Right lobe of liver (tissue), 6 donors: ENCODE measurements at regions not wholly inside any gene's neighbourhood (a gene's known extent, or its start where the extent isn't known, plus 50 kb on each side); places are given as distances from the start of the nearest gene placed in this dataset.

ENCODE experiments used
- ATAC-seq, 4 donors: fragments of 200-7000 bp; cut with Tn5 transposase; one replicate each; pipeline ENCODE4 v1.9.1; 2020; ENCODE audit warnings: mild to moderate bottlenecking in 4 of 4, moderate library complexity in 4 of 4
- DNase-seq, 3 donors: peaks; one replicate each; pipeline ENCODE4 v3.0.0-alpha.2; 2020
- H3K27ac ChIP-seq, 3 donors: fragments of 200-600 bp; one replicate each; pipeline ENCODE4 v1.8.0; 2022
- H3K27me3 ChIP-seq, 2 donors: fragments of 200-600 bp; one replicate each; pipeline ENCODE4 v1.8.0; 2022
- H3K36me3 ChIP-seq, 4 donors: fragments of 200-600 bp; sonication (generic) in 1 of 4; one replicate each; pipeline versions ENCODE4 v1.5.1 to v1.8.0; 2017 to 2022; ENCODE audit warnings: control low read depth in 1 of 4
- H3K4me1 ChIP-seq, 4 donors: fragments of 200-600 bp; sonication (generic) in 1 of 4; one replicate each; pipeline versions ENCODE4 v1.5.1 to v1.8.0; 2017 to 2022; ENCODE audit warnings: control low read depth in 1 of 4
- H3K4me3 ChIP-seq, 3 donors: fragments of 200-600 bp; one replicate each; pipeline ENCODE4 v1.8.0; 2022
- H3K9me3 ChIP-seq, 4 donors: fragments of 200-600 bp; sonication (generic) in 1 of 4; one replicate each; pipeline versions ENCODE4 v1.5.1 to v1.8.0; 2017 to 2022; ENCODE audit warnings: control low read depth in 1 of 4
- POLR2A ChIP-seq: fragments of 450-650 bp; IDR thresholded peaks from one replicate; pipeline ENCODE4 v1.6.1; 2017; ENCODE audit warnings: antibody characterized with exemption, mild to moderate bottlenecking
- WGBS: methylation state at CpG from one replicate; pipeline ENCODE4 v1.1.6; 2018; ENCODE audit warnings: low coverage, low lambda C conversion rate; ENCODE audit not compliant: insufficient coverage; ENCODE audit errors: missing lambda C conversion rate; 5-methylcytosine and 5-hydroxymethylcytosine counted together
- intact Hi-C, 2 donors: fragments of 100-400 bp; cut with DNase I; formaldehyde crosslinking; loops; one replicate each; pipeline versions ENCODE4 v1.11.2 to v1.14.1; 2022
- TF ChIP-seq, protein P1 (sequence below), 4 donors: fragments of 200-600 bp in 3 of 4; fragments of 450-650 bp in 1 of 4; IDR thresholded peaks; one replicate each; pipeline versions ENCODE4 v1.5.1 to v1.8.0; 2016 to 2022; ENCODE audit warnings: antibody characterized with exemption in 4 of 4, mild to moderate bottlenecking in 2 of 4
- donor health status: DM: no; HTN: yes; CAD: no.
- donor health status: DM: no; HTN: no; CAD: no.
- donor health status: DM: no; HTN: no; CAD: no.
- donor health status: DM: no; HTN: yes; CAD: no.
- donor health status: DM: no; HTN: yes; CAD: no.

DNA sequence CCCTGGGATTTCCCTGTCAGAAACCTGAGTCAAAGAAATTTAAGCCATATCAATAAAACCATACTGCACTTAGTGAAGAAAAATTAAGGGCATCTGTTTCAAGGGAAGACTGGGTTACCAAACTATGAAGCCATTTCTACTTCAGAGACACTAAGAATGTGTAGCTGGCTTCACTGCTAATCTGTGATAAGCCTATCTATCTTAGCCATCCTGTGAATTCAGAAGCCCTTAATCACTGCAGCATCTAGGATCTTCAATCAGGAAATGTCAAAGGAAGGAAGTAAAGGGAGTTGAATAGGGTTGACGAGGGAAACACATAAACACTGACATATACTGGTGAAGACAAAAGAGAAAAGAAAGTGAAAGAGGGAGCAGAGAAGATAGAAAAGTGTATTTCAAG lies 777.6 kb upstream of the DIAPH2 start:
- Histone ChIP-seq H3K27me3 (no peaks in the 10 kb centered on the region), H3K4me3 (no peak overlapping the region), H3K4me1 (no peaks in the 10 kb centered on the region), H3K27ac (no peak overlapping the region), H3K9me3 (no peaks in the 10 kb centered on the region), H3K36me3 (no peaks in the 10 kb centered on the region)
- TF ChIP-seq, protein P1, sequence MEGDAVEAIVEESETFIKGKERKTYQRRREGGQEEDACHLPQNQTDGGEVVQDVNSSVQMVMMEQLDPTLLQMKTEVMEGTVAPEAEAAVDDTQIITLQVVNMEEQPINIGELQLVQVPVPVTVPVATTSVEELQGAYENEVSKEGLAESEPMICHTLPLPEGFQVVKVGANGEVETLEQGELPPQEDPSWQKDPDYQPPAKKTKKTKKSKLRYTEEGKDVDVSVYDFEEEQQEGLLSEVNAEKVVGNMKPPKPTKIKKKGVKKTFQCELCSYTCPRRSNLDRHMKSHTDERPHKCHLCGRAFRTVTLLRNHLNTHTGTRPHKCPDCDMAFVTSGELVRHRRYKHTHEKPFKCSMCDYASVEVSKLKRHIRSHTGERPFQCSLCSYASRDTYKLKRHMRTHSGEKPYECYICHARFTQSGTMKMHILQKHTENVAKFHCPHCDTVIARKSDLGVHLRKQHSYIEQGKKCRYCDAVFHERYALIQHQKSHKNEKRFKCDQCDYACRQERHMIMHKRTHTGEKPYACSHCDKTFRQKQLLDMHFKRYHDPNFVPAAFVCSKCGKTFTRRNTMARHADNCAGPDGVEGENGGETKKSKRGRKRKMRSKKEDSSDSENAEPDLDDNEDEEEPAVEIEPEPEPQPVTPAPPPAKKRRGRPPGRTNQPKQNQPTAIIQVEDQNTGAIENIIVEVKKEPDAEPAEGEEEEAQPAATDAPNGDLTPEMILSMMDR (IDR thresholded peaks at IDR 0.05) = no peak
- TF ChIP-seq POLR2A = no peak
- ATAC-seq (no peak), DNase-seq (no peak)
- intact Hi-C loops = no loop called here
- WGBS = 0% methylated on average over 1 of the region's 1 CpG

DNA sequence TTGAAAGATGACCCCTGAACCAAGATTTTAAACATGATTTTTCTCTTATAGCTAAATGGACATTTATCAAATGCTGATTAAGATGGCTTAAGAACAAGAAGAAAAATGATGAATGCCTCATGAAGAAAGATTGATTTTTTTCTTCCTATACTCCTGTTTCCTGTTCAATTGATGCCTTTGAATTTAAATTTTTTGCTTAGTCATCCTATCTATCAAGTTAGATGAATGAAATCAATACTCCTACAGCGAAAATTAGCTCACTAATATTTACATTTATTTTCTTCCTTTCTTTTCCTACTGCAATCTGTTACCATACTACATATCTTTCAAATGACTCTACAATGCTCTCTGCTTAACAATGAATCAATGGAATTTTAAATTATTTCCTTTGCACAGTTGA lies 773.6 kb upstream of the DIAPH2 start:
- H3K4me3 ChIP-seq = no peak overlapping the region
- H3K27ac ChIP-seq = no peak overlapping the region
- no peaks in the 10 kb centered on the region for H3K36me3 ChIP-seq
- intact Hi-C loops = no loop called here
- DNase-seq (no peak), ATAC-seq (no peak)
- no peaks in the 10 kb centered on the region for H3K27me3 ChIP-seq
- WGBS = 28% methylated on average over 1 of the region's 1 CpG
- H3K9me3 ChIP-seq = no peaks in the 10 kb centered on the region
- H3K4me1 ChIP-seq = no peaks in the 10 kb centered on the region
- no peak for TF ChIP-seq POLR2A
- TF ChIP-seq, protein P1 (IDR thresholded peaks at IDR 0.05) = no peak

DNA sequence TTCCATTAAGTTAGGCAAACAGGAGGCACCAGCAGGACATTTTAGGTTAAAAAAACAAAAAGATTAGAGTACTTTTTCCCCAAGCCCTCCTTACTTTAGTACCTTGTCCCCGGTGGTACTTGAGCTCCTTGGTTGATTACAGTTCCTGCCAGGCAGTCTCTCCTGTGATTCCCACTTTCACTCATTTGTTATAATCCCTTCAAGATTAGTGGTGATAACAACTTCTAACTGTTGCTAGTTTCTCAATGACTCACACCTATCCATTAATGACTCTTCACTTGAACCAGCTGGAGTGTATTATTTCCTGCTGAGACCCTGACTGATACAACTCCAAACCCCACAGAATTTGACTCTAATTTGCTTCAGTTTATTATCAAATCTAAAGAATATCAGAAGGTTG lies 765.0 kb upstream of the DIAPH2 start:
- no peak for ATAC-seq
- WGBS = 25% methylated on average over 1 of the region's 1 CpG

DNA sequence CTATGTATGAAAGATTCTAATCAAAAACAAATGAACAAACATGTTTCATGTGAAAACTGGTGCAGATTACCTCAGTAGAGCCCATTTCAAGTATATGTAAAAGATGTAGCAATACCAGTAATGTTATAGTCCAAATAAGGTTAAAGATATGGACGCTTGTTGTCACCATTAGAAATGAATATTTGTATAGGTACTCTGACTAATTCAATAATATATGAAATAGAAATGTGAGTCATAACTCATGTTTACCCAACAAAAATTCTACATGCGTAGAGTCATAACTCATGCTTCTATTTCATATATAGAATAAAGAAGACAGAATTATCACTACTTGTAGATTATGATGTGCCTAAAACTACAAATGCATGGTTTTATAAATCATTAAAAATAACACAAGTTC lies 739.1 kb upstream of the DIAPH2 start:
- ATAC-seq = no peak
- WGBS = 65% methylated on average over 2 of the region's 2 CpGs
- H3K36me3 ChIP-seq = no peaks in the 10 kb centered on the region

More for the DNA sequence above, 765.0 kb upstream of the DIAPH2 start:
- no peaks in the 10 kb centered on the region for H3K36me3 ChIP-seq
- no peaks in the 10 kb centered on the region for H3K27me3 ChIP-seq
- no peaks in the 10 kb centered on the region for H3K4me1 ChIP-seq
- TF ChIP-seq, protein P1 (IDR thresholded peaks at IDR 0.05) = no peak
- TF ChIP-seq POLR2A = no peak
- H3K4me3 ChIP-seq = no peak overlapping the region
- DNase-seq = no peak
- no peaks in the 10 kb centered on the region for H3K9me3 ChIP-seq
- no peak overlapping the region for H3K27ac ChIP-seq
- intact Hi-C loops = no loop called here

More for the DNA sequence above, 739.1 kb upstream of the DIAPH2 start:
- Histone ChIP-seq H3K27me3 (peaks cover 3 to 7% of the 10 kb centered on the region in 2 donors), H3K4me1 (no peaks in the 10 kb centered on the region), H3K4me3 (no peak overlapping the region), H3K27ac (no peak overlapping the region), H3K9me3 (no peaks in the 10 kb centered on the region)
- intact Hi-C loops = no loop called here
- TF ChIP-seq, protein P1 (IDR thresholded peaks at IDR 0.05) = no peak
- TF ChIP-seq POLR2A = no peak
- DNase-seq = no peak
